ENCODE measurements at regions not wholly inside any gene's neighbourhood (a gene's known extent, or its start where the extent isn't known, plus 50 kb on each side); places are given as distances from the start of the nearest gene placed in this dataset.
"Not testable (repeated sequence)": the region's sequence is repeated elsewhere in the genome, so short reads cannot be mapped to it uniquely, and the experiment has no call there.

DNA sequence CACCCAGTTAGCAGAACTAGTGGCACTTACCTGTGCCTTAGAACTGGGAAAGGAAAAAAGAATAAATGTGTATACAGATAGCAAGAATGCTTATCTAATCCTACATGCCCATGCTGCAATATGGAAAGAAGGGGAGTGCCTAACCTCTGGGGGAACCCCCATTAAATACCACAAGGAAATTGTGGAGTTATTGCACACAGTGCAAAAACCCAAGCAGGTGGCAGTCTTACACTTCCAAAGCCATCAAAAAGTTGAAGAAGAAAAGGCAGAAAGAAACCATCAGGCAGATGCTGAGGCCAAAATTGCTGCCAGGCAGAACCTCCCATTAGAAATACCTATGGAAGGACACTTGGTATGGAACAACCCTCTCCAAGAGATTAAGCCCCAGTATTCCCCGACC lies 246.1 kb upstream of the BTG1 start:
- H3K4me1 ChIP-seq (ENCODE audit: insufficient read depth, low read length), result peaks cover 53% of the 10 kb centered on the region
- DNase-seq, result peak in 1 of 5 donors; percentile 15
- peaks cover 4 to 25% (median 21%) of the 10 kb centered on the region in 5 donors for H3K9me3 Mint-ChIP-seq
- POLR2A ChIA-PET; H3K4me3 Mint-ChIP-seq; CTCF ChIA-PET; H3K27me3 ChIP-seq (ENCODE audit: insufficient read depth, low read length, poor library complexity, severe bottlenecking); H3K4me3 ChIP-seq (ENCODE audit: low read length); H3K9me3 ChIP-seq (ENCODE audit: low read length); H3K27me3 Mint-ChIP-seq; H3K27ac ChIP-seq (ENCODE audit: low read depth, low read length); H3K36me3 ChIP-seq (ENCODE audit: insufficient read depth, low read length): not testable (repeated sequence)
- H3K36me3 Mint-ChIP-seq, result peaks cover 0 to 24% (median 5%) of the 10 kb centered on the region in 3 donors
- peak overlapping the region in 1 of 8 donors; percentile 47 for H3K27ac Mint-ChIP-seq
- H3K4me1 Mint-ChIP-seq, result peaks cover 46 to 59% (median 53%) of the 10 kb centered on the region in 3 donors

DNA sequence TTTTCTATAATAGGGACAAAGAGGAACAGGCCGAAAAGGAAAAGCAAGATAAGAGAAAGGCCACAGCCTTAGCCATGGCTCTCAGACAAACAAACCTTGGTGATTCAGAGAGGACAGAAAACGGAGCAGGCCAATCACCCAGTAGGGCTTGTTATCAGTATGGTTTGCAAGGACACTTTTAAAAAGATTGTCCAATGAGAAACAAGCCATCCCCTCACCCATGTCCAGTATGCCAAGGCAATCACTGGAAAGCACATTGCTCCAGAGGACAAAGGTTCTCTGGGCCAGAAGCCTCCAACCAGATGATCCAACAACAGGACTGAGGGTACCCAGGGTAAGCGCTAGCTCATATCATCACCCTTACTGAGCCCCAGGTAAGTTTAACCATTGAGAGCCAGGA lies 243.8 kb upstream of the BTG1 start:
- Mint-ChIP-seq H3K4me1 (peaks cover 23 to 38% (median 37%) of the 10 kb centered on the region in 3 donors), H3K4me3 (no peak overlapping the region), H3K27me3 (peaks cover 0 to 1% of the 10 kb centered on the region in 2 donors), H3K36me3 (peaks cover 2 to 14% (median 3%) of the 10 kb centered on the region in 3 donors), H3K9me3 (peaks cover 4 to 20% (median 17%) of the 10 kb centered on the region in 5 donors), H3K27ac (peak overlapping the region in 1 of 8 donors; percentile 22)
- no peaks in the 10 kb centered on the region for H3K27me3 ChIP-seq (ENCODE audit: insufficient read depth, low read length, poor library complexity, severe bottlenecking)
- H3K27ac ChIP-seq (ENCODE audit: low read depth, low read length), result no peak overlapping the region
- DNase-seq, result no peak
- CTCF ChIA-PET, result no interaction called here
- peaks cover 10% of the 10 kb centered on the region for H3K9me3 ChIP-seq (ENCODE audit: low read length)
- no peaks in the 10 kb centered on the region for H3K36me3 ChIP-seq (ENCODE audit: insufficient read depth, low read length)
- H3K4me1 ChIP-seq (ENCODE audit: insufficient read depth, low read length), result peaks cover 30% of the 10 kb centered on the region
- H3K4me3 ChIP-seq (ENCODE audit: low read length), result no peak overlapping the region
- POLR2A ChIA-PET, result no interaction called here

DNA sequence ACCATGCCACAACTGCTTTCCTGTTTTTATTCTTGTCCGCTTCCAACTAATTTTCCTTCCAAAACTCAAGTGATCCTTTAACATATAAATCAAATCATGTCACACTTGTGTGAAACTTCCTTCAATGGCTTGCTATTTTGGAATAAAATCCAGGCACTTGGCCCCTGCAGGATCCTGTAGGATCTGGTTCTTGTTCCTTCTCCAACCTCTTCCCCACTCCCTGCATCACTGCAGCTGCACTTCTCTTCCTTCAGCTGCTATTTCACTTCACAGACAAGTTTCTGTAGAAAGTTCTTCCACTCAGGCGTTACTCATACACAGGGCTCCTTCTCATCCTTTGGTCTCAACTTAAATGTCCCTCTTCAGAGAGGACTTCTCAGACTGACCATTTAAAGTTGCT lies 239.7 kb upstream of the BTG1 start:
- peaks cover 16% of the 10 kb centered on the region for H3K4me1 ChIP-seq (ENCODE audit: insufficient read depth, low read length)
- H3K9me3 Mint-ChIP-seq, result no peaks in the 10 kb centered on the region
- no peaks in the 10 kb centered on the region for H3K27me3 ChIP-seq (ENCODE audit: insufficient read depth, low read length, poor library complexity, severe bottlenecking)
- H3K27ac Mint-ChIP-seq, result no peak overlapping the region
- ChIA-PET CTCF (no interaction called here), POLR2A (no interaction called here)
- H3K9me3 ChIP-seq (ENCODE audit: low read length), result no peaks in the 10 kb centered on the region
- H3K36me3 ChIP-seq (ENCODE audit: insufficient read depth, low read length), result no peaks in the 10 kb centered on the region
- H3K4me3 Mint-ChIP-seq, result no peak overlapping the region
- no peak overlapping the region for H3K4me3 ChIP-seq (ENCODE audit: low read length)
- H3K27ac ChIP-seq (ENCODE audit: low read depth, low read length), result no peak overlapping the region
- peaks cover 0 to 1% of the 10 kb centered on the region in 2 donors for H3K27me3 Mint-ChIP-seq
- H3K36me3 Mint-ChIP-seq, result peaks cover 0 to 2% (median 0%) of the 10 kb centered on the region in 3 donors
- peaks cover 2 to 12% (median 9%) of the 10 kb centered on the region in 3 donors for H3K4me1 Mint-ChIP-seq
- no peak for DNase-seq

DNA sequence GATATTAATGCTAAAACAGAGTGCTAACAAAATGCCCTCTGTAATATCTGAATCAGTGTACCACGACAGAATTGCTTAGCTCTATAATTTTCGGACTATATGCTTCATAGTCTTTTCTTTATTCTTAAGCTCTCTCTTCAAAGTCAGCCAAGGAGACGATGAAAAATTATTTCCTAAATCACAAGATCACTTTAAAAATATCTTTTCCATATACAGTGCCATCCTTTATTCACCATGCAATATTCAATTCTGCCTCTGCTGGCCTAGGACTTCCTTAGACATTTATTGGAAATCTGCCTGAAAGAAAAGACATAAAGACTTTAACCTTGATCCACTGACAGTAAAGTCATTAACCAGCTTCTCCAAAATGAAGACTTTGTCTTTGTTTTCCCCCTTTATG lies 238.9 kb upstream of the BTG1 start:
- Histone ChIP-seq H3K27ac (ENCODE audit: low read depth, low read length) (no peak overlapping the region), H3K27me3 (ENCODE audit: insufficient read depth, low read length, poor library complexity, severe bottlenecking) (no peaks in the 10 kb centered on the region), H3K9me3 (ENCODE audit: low read length) (no peaks in the 10 kb centered on the region), H3K4me3 (ENCODE audit: low read length) (no peak overlapping the region), H3K4me1 (ENCODE audit: insufficient read depth, low read length) (peaks cover 21% of the 10 kb centered on the region), H3K36me3 (ENCODE audit: insufficient read depth, low read length) (no peaks in the 10 kb centered on the region)
- POLR2A ChIA-PET, result no interaction called here
- CTCF ChIA-PET, result no interaction called here
- H3K4me3 Mint-ChIP-seq, result no peak overlapping the region
- peaks cover 0 to 1% of the 10 kb centered on the region in 2 donors for H3K27me3 Mint-ChIP-seq
- peaks cover 0 to 3% (median 0%) of the 10 kb centered on the region in 3 donors for H3K36me3 Mint-ChIP-seq
- H3K9me3 Mint-ChIP-seq, result no peaks in the 10 kb centered on the region
- H3K27ac Mint-ChIP-seq, result no peak overlapping the region
- H3K4me1 Mint-ChIP-seq, result peaks cover 4 to 18% (median 15%) of the 10 kb centered on the region in 3 donors
- no peak for DNase-seq

GRCh38 chr12:92382383-92382878 lies 236.8 kb upstream of the BTG1 start:
- H3K27ac Mint-ChIP-seq, result no peak overlapping the region
- ChIA-PET CTCF (no interaction called here), POLR2A (no interaction called here)
- peaks cover 0 to 1% of the 10 kb centered on the region in 2 donors for H3K27me3 Mint-ChIP-seq
- H3K9me3 Mint-ChIP-seq, result no peaks in the 10 kb centered on the region
- no peaks in the 10 kb centered on the region for H3K9me3 ChIP-seq (ENCODE audit: low read length)
- no peak overlapping the region for H3K4me3 ChIP-seq (ENCODE audit: low read length)
- H3K36me3 ChIP-seq (ENCODE audit: insufficient read depth, low read length), result no peaks in the 10 kb centered on the region
- DNase-seq, result no peak
- H3K4me3 Mint-ChIP-seq, result no peak overlapping the region
- no peak overlapping the region for H3K27ac ChIP-seq (ENCODE audit: low read depth, low read length)
- no peaks in the 10 kb centered on the region for H3K27me3 ChIP-seq (ENCODE audit: insufficient read depth, low read length, poor library complexity, severe bottlenecking)
- peaks cover 0 to 3% (median 0%) of the 10 kb centered on the region in 3 donors for H3K36me3 Mint-ChIP-seq
- peaks cover 36% of the 10 kb centered on the region for H3K4me1 ChIP-seq (ENCODE audit: insufficient read depth, low read length)
- peaks cover 20 to 35% (median 28%) of the 10 kb centered on the region in 3 donors for H3K4me1 Mint-ChIP-seq

DNA sequence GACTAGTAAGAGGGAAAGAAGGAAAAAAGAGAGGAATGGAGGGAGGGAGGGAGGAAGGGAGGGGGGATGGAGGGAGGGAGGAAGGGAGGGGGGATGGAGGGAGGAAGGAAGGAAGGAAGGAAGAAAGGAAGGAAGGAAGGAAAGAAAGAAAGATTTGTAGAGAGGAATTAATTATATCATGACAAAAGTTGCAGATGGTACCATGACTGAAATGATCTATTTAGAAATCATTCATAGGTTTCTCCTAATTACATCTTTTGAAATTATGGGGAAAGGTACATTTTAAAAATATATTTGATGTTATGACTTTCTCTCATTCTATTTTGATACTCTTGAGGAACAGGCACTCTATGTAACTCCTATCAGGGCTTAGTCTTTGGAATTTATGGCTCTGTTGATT lies 236.2 kb upstream of the BTG1 start:
- DNase-seq, result no peak
- Histone ChIP-seq H3K36me3 (ENCODE audit: insufficient read depth, low read length) (no peaks in the 10 kb centered on the region), H3K4me3 (ENCODE audit: low read length) (no peak overlapping the region), H3K27me3 (ENCODE audit: insufficient read depth, low read length, poor library complexity, severe bottlenecking) (no peaks in the 10 kb centered on the region), H3K9me3 (ENCODE audit: low read length) (no peaks in the 10 kb centered on the region), H3K27ac (ENCODE audit: low read depth, low read length) (no peak overlapping the region), H3K4me1 (ENCODE audit: insufficient read depth, low read length) (peaks cover 35% of the 10 kb centered on the region)
- ChIA-PET CTCF (no interaction called here), POLR2A (no interaction called here)
- peaks cover 0 to 3% (median 0%) of the 10 kb centered on the region in 3 donors for H3K36me3 Mint-ChIP-seq
- peaks cover 0 to 1% of the 10 kb centered on the region in 2 donors for H3K27me3 Mint-ChIP-seq
- peaks cover 19 to 32% (median 24%) of the 10 kb centered on the region in 3 donors for H3K4me1 Mint-ChIP-seq
- no peaks in the 10 kb centered on the region for H3K9me3 Mint-ChIP-seq
- no peak overlapping the region for H3K4me3 Mint-ChIP-seq
- peak overlapping the region in 1 of 8 donors; percentile 54 for H3K27ac Mint-ChIP-seq

DNA sequence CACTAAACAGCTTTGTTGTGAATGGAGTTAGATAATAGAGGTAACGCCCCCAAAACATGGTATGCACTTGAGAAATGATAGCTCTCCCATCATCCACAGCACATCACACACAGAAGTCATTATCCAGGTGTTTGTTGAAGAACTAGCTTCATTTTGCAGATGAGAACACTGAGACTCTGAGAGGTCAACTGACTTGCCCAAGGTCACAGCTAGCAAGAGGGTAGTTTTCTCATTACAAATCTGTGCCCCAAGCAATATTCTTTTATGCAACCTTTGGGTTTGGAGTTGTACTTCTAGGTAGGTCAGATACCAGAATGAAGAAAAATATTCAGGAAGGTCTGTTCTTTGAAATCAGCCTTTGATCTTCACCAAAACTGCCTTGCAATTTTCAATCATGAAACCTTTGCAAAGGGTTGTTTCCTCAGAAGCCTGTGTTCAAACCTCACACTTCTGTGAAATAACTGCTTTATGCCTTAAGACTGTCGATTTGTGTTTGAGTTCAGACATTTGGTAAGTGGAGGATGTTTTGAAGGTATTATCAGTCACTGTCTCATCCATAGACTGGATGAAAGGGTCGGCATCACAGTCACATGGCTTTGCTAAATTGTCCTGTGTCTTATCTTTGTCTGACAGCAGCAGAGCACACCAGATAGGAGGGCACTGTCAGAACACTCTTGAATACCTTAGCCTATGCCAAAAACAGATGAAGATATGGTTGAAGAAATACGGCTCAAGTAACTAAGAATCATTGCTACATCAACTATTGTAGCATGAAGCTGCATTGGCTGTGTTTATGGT lies 233.2 kb upstream of the BTG1 start:
- Mint-ChIP-seq H3K9me3 (no peaks in the 10 kb centered on the region), H3K4me1 (peaks cover 22 to 26% (median 23%) of the 10 kb centered on the region in 3 donors), H3K27me3 (no peaks in the 10 kb centered on the region), H3K4me3 (peak overlapping the region in 2 of 7 donors; percentile 7 to 8), H3K36me3 (peaks cover 0 to 4% (median 0%) of the 10 kb centered on the region in 3 donors), H3K27ac (peak overlapping the region in 7 of 8 donors; percentile 40 to 86 (median 48))
- Histone ChIP-seq H3K36me3 (ENCODE audit: insufficient read depth, low read length) (no peaks in the 10 kb centered on the region), H3K4me3 (ENCODE audit: low read length) (no peak overlapping the region), H3K4me1 (ENCODE audit: insufficient read depth, low read length) (peaks cover 35% of the 10 kb centered on the region), H3K27ac (ENCODE audit: low read depth, low read length) (no peak overlapping the region), H3K27me3 (ENCODE audit: insufficient read depth, low read length, poor library complexity, severe bottlenecking) (no peaks in the 10 kb centered on the region), H3K9me3 (ENCODE audit: low read length) (no peaks in the 10 kb centered on the region)
- DNase-seq, result peak in 1 of 5 donors; percentile 57
- POLR2A ChIA-PET, result no interaction called here
- CTCF ChIA-PET, result interaction anchor here (1.3 kb wide), 1 partner anchor 234 kb away, joined by 3 read pairs; no protein-coding TSS in a partner anchor

DNA sequence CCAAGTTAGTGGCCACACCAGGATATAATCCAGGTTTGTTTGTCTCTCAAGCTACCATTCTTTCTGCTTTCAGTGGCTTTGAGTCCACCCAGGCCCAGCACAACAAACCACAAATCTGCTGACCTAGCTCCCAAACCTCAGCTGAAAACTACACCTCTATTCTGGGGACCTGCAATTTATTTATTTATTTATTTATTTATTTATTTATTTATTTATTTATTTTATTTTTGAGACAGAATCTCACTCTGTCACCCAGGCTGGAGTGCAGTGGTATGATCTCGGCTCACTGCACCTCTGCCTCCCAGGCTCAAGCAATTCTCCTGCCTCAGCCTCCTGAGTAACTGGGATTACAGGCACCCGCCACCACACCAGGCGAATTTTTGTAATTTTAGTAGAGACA lies 229.9 kb upstream of the BTG1 start:
- H3K4me3 ChIP-seq (ENCODE audit: low read length); H3K9me3 Mint-ChIP-seq; POLR2A ChIA-PET; CTCF ChIA-PET; DNase-seq; H3K27me3 ChIP-seq (ENCODE audit: insufficient read depth, low read length, poor library complexity, severe bottlenecking); H3K4me3 Mint-ChIP-seq; H3K27me3 Mint-ChIP-seq; H3K27ac ChIP-seq (ENCODE audit: low read depth, low read length); H3K36me3 ChIP-seq (ENCODE audit: insufficient read depth, low read length); H3K27ac Mint-ChIP-seq; H3K9me3 ChIP-seq (ENCODE audit: low read length); H3K36me3 Mint-ChIP-seq: not testable (repeated sequence)
- H3K4me1 Mint-ChIP-seq, result peaks cover 22 to 34% (median 23%) of the 10 kb centered on the region in 3 donors
- peaks cover 26% of the 10 kb centered on the region for H3K4me1 ChIP-seq (ENCODE audit: insufficient read depth, low read length)

Data from CD8-positive, alpha-beta memory T cell (primary cell).